GM18951 (cell line): ENCODE measurements at regions not wholly inside any gene's neighbourhood (a gene's known extent, or its start where the extent isn't known, plus 50 kb on each side); places are given as distances from the start of the nearest gene placed in this dataset.

Experiments used
- POLR2A ChIP-seq: IDR thresholded peaks from 4 replicates; pipeline ENCODE4 v1.6.1; 2011; ENCODE audit warnings: mild to moderate bottlenecking; ENCODE audit not compliant: insufficient read length, insufficient read depth; ENCODE audit errors: extremely low read depth
- in situ Hi-C: fragments of 300-500 bp; cut with MboI; formaldehyde crosslinking; loops from one replicate; pipeline ENCODE4 v1.12.0; 2022; ENCODE audit warnings: low sequenced_read_pairs, mixed read lengths, inconsistent platforms; ENCODE audit not compliant: unreplicated experiment

DNA sequence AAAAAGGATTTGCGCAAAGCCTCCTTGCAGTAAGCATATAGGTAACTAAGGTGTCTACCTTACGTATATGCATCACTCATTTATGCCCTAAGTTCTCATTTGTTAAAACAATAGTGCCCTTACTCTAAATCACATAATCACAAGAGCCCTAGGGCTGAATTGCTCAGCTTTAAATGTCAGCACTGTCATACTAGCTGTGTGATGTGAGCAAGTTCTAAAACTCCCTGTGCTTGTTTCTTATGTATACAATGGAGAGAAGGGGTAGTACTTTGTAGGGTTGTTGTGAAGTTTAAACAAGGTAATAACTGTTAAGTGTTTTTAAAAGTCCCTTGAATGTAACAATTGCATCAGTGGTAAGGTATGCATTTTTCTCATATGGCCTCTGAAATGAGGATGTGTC lies 169.5 kb upstream of the DMRT1 start:
- in situ Hi-C loops = no loop called here
- no peak for TF ChIP-seq POLR2A

DNA sequence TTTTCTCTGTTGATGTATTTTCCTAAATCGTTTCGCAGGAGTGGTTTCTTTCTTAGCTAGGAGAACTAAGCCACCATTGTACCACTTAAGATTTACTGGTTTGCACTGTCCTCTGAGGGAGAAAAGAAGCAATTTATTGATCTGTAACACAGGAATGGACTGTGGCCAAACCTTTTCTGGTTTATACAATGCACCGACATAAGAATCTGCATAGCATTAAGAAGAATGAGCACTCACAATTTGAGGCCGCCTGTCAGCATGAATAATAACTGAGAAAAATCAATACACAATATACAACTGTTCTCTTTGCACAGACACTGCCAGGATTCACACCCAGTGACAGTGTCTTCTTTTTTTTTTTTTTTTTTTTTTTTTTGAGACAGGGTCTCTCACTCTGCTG lies 168.6 kb upstream of the DMRT1 start:
- TF ChIP-seq POLR2A = no peak
- in situ Hi-C loops = no loop called here

- in situ Hi-C loops = no loop called here
Measured at GRCh38 chr9:673264-673965, 168.1 kb upstream of the DMRT1 start.

GRCh38 chr9:673966-674526 lies 167.5 kb upstream of the DMRT1 start:
- TF ChIP-seq POLR2A = no peak
- in situ Hi-C loops = no loop called here

More at GRCh38 chr9:673264-673965, 168.1 kb upstream of the DMRT1 start:
- TF ChIP-seq POLR2A = no peak

GRCh38 chr9:675697-676370 lies 165.7 kb upstream of the DMRT1 start:
- no peak for TF ChIP-seq POLR2A
- in situ Hi-C loops = no loop called here

GRCh38 chr9:676780-677438 lies 164.6 kb upstream of the DMRT1 start:
- in situ Hi-C loops = no loop called here
- TF ChIP-seq POLR2A = no peak

- no peak for TF ChIP-seq POLR2A
- in situ Hi-C loops = no loop called here
Measured at GRCh38 chr9:677461-678097, 163.9 kb upstream of the DMRT1 start.

GRCh38 chr9:678897-679296 lies 162.6 kb upstream of the DMRT1 start:
- in situ Hi-C loops = no loop called here
- TF ChIP-seq POLR2A = no peak

- no peak for TF ChIP-seq POLR2A
- in situ Hi-C loops = no loop called here
Measured at GRCh38 chr9:679462-679861, 162.0 kb upstream of the DMRT1 start.

DNA sequence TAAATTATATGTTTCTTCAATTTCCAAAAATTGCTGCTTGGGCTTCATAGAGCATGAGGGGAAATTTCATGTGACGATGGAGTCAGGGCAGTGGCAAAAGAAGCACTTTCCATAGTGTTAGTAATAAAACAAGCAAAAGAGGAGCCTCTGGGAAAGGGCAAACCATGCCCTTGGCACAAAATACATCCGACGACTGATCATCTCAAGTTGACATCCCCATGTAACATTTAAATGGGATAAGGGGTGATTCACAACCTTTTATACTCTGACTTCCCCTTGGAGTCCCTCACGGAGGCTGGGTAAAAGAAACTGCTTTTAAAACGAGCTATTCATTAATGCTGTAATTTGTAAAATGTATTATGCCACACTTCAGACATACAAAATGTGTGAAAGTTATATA lies 161.4 kb upstream of the DMRT1 start:
- in situ Hi-C loops = no loop called here

DNA sequence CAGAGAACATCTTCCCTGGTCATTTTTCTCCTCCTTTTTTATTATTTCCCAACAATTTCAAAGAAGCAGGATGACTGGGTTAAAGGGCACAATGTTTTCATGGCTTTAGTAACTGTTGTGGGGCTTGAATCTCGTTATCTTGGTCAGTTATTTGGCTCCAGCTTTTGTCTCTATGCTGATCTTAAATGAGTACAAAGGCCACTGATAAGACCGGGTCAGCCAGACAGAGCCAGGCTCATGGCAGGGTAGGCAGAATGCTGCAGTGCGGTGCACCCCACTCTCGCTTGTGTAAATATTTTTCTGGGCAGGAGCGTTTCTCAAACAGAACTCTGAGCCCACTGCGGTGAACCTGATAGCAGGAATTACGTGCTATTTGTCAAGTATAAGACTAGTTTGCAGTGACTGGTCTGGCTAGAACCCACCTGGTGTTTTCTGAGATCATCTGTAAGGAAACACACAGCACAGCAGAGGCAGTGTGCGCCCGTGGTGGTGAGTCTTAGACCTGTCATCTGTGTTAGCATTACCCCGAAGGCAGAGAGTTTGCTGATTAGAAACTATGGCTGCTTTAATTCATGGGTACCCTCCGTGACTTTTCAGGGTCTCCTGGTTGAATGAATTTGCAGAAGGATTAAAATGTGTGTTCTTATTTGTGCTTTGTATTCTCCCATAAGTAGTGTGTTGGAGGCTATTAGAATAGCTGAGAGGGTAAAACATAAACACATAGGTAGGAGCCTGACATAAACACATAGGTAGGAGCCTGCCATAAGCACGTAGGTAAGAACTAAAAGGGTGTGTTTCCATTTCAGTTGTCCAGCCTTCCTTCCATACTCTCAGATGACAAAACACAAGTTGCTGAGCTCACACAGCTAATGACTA lies 158.6 kb upstream of the DMRT1 start:
- TF ChIP-seq POLR2A = no peak
- in situ Hi-C loops = no loop called here

More for the DNA sequence above, 161.4 kb upstream of the DMRT1 start:
- TF ChIP-seq POLR2A = no peak

DNA sequence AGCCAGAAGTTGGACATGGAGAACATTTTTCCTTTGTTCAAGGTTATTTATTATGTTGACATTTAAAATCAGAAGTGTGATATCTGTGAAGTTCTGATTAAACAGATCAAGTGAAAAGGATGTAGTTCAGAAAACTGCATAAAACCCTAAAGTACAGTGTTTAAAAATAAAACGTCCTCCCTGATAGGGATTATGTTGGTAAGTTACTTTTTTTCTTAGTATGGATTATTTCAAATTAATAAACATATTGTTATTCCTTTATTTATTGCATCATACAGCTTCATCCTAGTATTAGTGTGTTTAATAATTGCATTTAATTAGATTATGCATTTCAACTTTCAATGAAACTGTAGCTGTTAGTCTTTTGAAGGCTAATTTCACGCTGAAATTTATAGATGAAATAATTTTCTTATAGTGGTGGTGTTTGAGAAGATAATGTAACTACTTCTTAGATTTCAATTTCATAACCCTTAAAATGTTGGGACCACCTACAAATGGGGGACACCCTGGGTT lies 157.9 kb upstream of the DMRT1 start:
- in situ Hi-C loops = no loop called here

More for the DNA sequence above, 157.9 kb upstream of the DMRT1 start:
- TF ChIP-seq POLR2A = no peak
